Glomerular visceral epithelial cell (primary cell): ENCODE measurements at regions not wholly inside any gene's neighbourhood (a gene's known extent, or its start where the extent isn't known, plus 50 kb on each side); places are given as distances from the start of the nearest gene placed in this dataset.

ENCODE experiments used
- DNase-seq: peaks from one replicate; pipeline ENCODE4 v3.0.0-alpha.2; 2016; ENCODE audit errors: extremely low spot score

GRCh38 chr7:108973075-108973474 is 403.4 kb downstream of the DNAJB9 start:
- no peak for DNase-seq

GRCh38 chr7:108974641-108975040 is 405.0 kb downstream of the DNAJB9 start:
- DNase-seq, result no peak

- DNase-seq, result no peak
Measured at GRCh38 chr7:108985037-108985436, 415.4 kb downstream of the DNAJB9 start.

GRCh38 chr7:108989319-108989718 is 419.6 kb downstream of the DNAJB9 start:
- no peak for DNase-seq

- DNase-seq, result no peak
Measured at GRCh38 chr7:108997480-108997879, 427.8 kb downstream of the DNAJB9 start.

GRCh38 chr7:109003742-109004141 is 434.1 kb downstream of the DNAJB9 start:
- DNase-seq, result peak; percentile 25

- DNase-seq, result no peak
Measured at GRCh38 chr7:109009636-109010035, 440.0 kb downstream of the DNAJB9 start.

- DNase-seq, result no peak
Measured at GRCh38 chr7:109020251-109020650, 450.6 kb downstream of the DNAJB9 start.

GRCh38 chr7:109021390-109021789 is 451.7 kb downstream of the DNAJB9 start:
- no peak for DNase-seq

GRCh38 chr7:109029866-109030265 is 460.2 kb downstream of the DNAJB9 start:
- DNase-seq, result no peak

GRCh38 chr7:109044691-109045090 is 475.0 kb downstream of the DNAJB9 start:
- no peak for DNase-seq

GRCh38 chr7:109049366-109049765 is 479.7 kb downstream of the DNAJB9 start:
- DNase-seq, result no peak

- DNase-seq, result no peak
Measured at GRCh38 chr7:109059089-109059488, 489.4 kb downstream of the DNAJB9 start.

- DNase-seq, result no peak
Measured at GRCh38 chr7:109062798-109063197, 493.1 kb downstream of the DNAJB9 start.

- DNase-seq, result no peak
Measured at GRCh38 chr7:109073543-109073942, 503.9 kb downstream of the DNAJB9 start.

GRCh38 chr7:109076396-109076972 is 506.8 kb downstream of the DNAJB9 start:
- DNase-seq, result no peak

- DNase-seq, result no peak
Measured at GRCh38 chr7:109091042-109091441, 521.4 kb downstream of the DNAJB9 start.

GRCh38 chr7:109092268-109092667 is 522.6 kb downstream of the DNAJB9 start:
- no peak for DNase-seq

GRCh38 chr7:109101332-109101731 is 531.7 kb downstream of the DNAJB9 start:
- no peak for DNase-seq

- no peak for DNase-seq
Measured at GRCh38 chr7:109109558-109109957, 539.9 kb downstream of the DNAJB9 start.

GRCh38 chr7:109111086-109111485 is 541.4 kb downstream of the DNAJB9 start:
- no peak for DNase-seq

- DNase-seq, result no peak
Measured at GRCh38 chr7:109121599-109122300, 552.1 kb downstream of the DNAJB9 start.

GRCh38 chr7:109125001-109125400 is 555.3 kb downstream of the DNAJB9 start:
- DNase-seq, result no peak
